Duodenal mucosa (tissue), 2 donors: ENCODE measurements at regions not wholly inside any gene's neighbourhood (a gene's known extent, or its start where the extent isn't known, plus 50 kb on each side); places are given as distances from the start of the nearest gene placed in this dataset.

ENCODE experiments used
- H3K27ac ChIP-seq: one replicate; pipeline ENCODE4 v1.7.0; 2013; ENCODE audit warnings: low read depth, low read length
- H3K27me3 ChIP-seq, 2 donors: one replicate each; pipeline ENCODE4 v1.7.0; 2013; ENCODE audit warnings: low read length in 2 of 2, control low read depth in 1 of 2; ENCODE audit not compliant: insufficient read depth in 2 of 2, control insufficient read depth in 1 of 2
- H3K36me3 ChIP-seq, 2 donors: one replicate each; pipeline ENCODE4 v1.7.0; 2013; ENCODE audit warnings: low read length in 2 of 2, control low read depth in 1 of 2; ENCODE audit not compliant: insufficient read depth in 2 of 2, control insufficient read depth in 1 of 2
- H3K4me1 ChIP-seq, 2 donors: one replicate each; pipeline ENCODE4 v1.7.0; 2013; ENCODE audit warnings: low read length in 2 of 2, control low read depth in 1 of 2; ENCODE audit not compliant: insufficient read depth in 2 of 2, control insufficient read depth in 1 of 2
- H3K4me3 ChIP-seq, 2 donors: one replicate each; pipeline ENCODE4 v1.7.0; 2013; ENCODE audit warnings: low read length in 2 of 2, low read depth in 1 of 2
- H3K9ac ChIP-seq, 2 donors: one replicate each; pipeline ENCODE4 v1.7.0; 2013; ENCODE audit warnings: low read length in 2 of 2, low read depth in 1 of 2
- H3K9me3 ChIP-seq, 2 donors: one replicate each; pipeline ENCODE4 v1.7.0; 2013; ENCODE audit warnings: low read length in 2 of 2, control low read depth in 1 of 2; ENCODE audit not compliant: control insufficient read depth in 1 of 2

- H3K27me3 ChIP-seq: no peaks in the 10 kb centered on the region
- H3K36me3 ChIP-seq: no peaks in the 10 kb centered on the region
- H3K4me3 ChIP-seq: no peak overlapping the region
- H3K27ac ChIP-seq: no peak overlapping the region
- no peaks in the 10 kb centered on the region for H3K4me1 ChIP-seq
- no peak overlapping the region for H3K9ac ChIP-seq
- no peaks in the 10 kb centered on the region for H3K9me3 ChIP-seq
Observed at GRCh38 chr13:97843189-97843588, 110.3 kb upstream of the IPO5 start.

- H3K9ac ChIP-seq: no peak overlapping the region
- H3K27ac ChIP-seq: no peak overlapping the region
- no peak overlapping the region for H3K4me3 ChIP-seq
- H3K9me3 ChIP-seq: no peaks in the 10 kb centered on the region
- no peaks in the 10 kb centered on the region for H3K36me3 ChIP-seq
- peaks cover 0 to 3% of the 10 kb centered on the region in 2 donors for H3K27me3 ChIP-seq
- no peaks in the 10 kb centered on the region for H3K4me1 ChIP-seq
Observed at GRCh38 chr13:97844151-97844550, 109.3 kb upstream of the IPO5 start.

GRCh38 chr13:97848886-97849285 is 104.6 kb upstream of the IPO5 start:
- Histone ChIP-seq H3K9ac (no peak overlapping the region), H3K36me3 (no peaks in the 10 kb centered on the region), H3K4me3 (no peak overlapping the region), H3K27me3 (peaks cover 0 to 3% of the 10 kb centered on the region in 2 donors), H3K4me1 (no peaks in the 10 kb centered on the region), H3K9me3 (no peaks in the 10 kb centered on the region), H3K27ac (no peak overlapping the region)

GRCh38 chr13:97849305-97849704 is 104.2 kb upstream of the IPO5 start:
- Histone ChIP-seq H3K36me3 (no peaks in the 10 kb centered on the region), H3K9me3 (no peaks in the 10 kb centered on the region), H3K9ac (no peak overlapping the region), H3K4me1 (no peaks in the 10 kb centered on the region), H3K27me3 (peaks cover 0 to 3% of the 10 kb centered on the region in 2 donors), H3K27ac (no peak overlapping the region), H3K4me3 (no peak overlapping the region)

- H3K9me3 ChIP-seq: no peaks in the 10 kb centered on the region
- peaks cover 0 to 3% of the 10 kb centered on the region in 2 donors for H3K27me3 ChIP-seq
- no peaks in the 10 kb centered on the region for H3K36me3 ChIP-seq
- no peak overlapping the region for H3K27ac ChIP-seq
- no peak overlapping the region for H3K4me3 ChIP-seq
- H3K9ac ChIP-seq: no peak overlapping the region
- no peaks in the 10 kb centered on the region for H3K4me1 ChIP-seq
Observed at GRCh38 chr13:97851269-97851668, 102.2 kb upstream of the IPO5 start.

GRCh38 chr13:97852181-97852874 is 101.1 kb upstream of the IPO5 start:
- H3K27me3 ChIP-seq: peaks cover 3 to 4% of the 10 kb centered on the region in 2 donors
- no peaks in the 10 kb centered on the region for H3K9me3 ChIP-seq
- H3K4me3 ChIP-seq: no peak overlapping the region
- no peak overlapping the region for H3K27ac ChIP-seq
- no peaks in the 10 kb centered on the region for H3K4me1 ChIP-seq
- H3K9ac ChIP-seq: no peak overlapping the region
- H3K36me3 ChIP-seq: no peaks in the 10 kb centered on the region

- Histone ChIP-seq H3K27ac (no peak overlapping the region), H3K27me3 (peaks cover 3 to 4% of the 10 kb centered on the region in 2 donors), H3K9me3 (no peaks in the 10 kb centered on the region), H3K4me1 (no peaks in the 10 kb centered on the region), H3K4me3 (no peak overlapping the region), H3K9ac (no peak overlapping the region), H3K36me3 (no peaks in the 10 kb centered on the region)
Observed at GRCh38 chr13:97853550-97853949, 99.9 kb upstream of the IPO5 start.

- Histone ChIP-seq H3K9me3 (no peaks in the 10 kb centered on the region), H3K4me1 (no peaks in the 10 kb centered on the region), H3K36me3 (no peaks in the 10 kb centered on the region), H3K4me3 (no peak overlapping the region), H3K27me3 (peaks cover 0 to 4% of the 10 kb centered on the region in 2 donors), H3K27ac (no peak overlapping the region), H3K9ac (no peak overlapping the region)
Observed at GRCh38 chr13:97855570-97856303, 97.7 kb upstream of the IPO5 start.

GRCh38 chr13:97856304-97856675 is 97.2 kb upstream of the IPO5 start:
- Histone ChIP-seq H3K4me1 (no peaks in the 10 kb centered on the region), H3K9ac (no peak overlapping the region), H3K27ac (no peak overlapping the region), H3K4me3 (no peak overlapping the region), H3K27me3 (peaks cover 0 to 4% of the 10 kb centered on the region in 2 donors), H3K36me3 (no peaks in the 10 kb centered on the region), H3K9me3 (no peaks in the 10 kb centered on the region)

GRCh38 chr13:97858161-97858560 is 95.3 kb upstream of the IPO5 start:
- peaks cover 0 to 4% of the 10 kb centered on the region in 2 donors for H3K27me3 ChIP-seq
- no peaks in the 10 kb centered on the region for H3K36me3 ChIP-seq
- H3K4me3 ChIP-seq: no peak overlapping the region
- H3K27ac ChIP-seq: no peak overlapping the region
- H3K4me1 ChIP-seq: no peaks in the 10 kb centered on the region
- no peaks in the 10 kb centered on the region for H3K9me3 ChIP-seq
- H3K9ac ChIP-seq: no peak overlapping the region
